ENCODE measurements at regions not wholly inside any gene's neighbourhood (a gene's known extent, or its start where the extent isn't known, plus 50 kb on each side); places are given as distances from the start of the nearest gene placed in this dataset.

DNA sequence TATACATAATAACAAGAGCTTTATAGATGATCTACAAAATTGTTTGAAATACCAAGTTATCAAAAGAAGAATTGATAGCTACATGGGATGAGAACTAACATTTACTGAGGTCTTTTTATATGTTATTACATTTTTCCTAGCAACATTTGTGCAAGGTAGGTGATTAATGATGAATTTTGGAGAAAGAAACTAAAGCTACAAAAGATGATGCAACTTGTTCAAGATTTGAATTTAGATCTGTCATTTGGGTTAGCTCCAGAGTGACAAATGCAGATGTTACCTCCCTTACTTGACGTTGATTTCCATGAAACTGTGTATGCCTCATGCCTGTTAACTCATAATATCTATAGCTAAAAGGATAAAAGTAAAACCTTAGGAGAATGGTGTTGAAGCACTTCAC lies 84.5 kb upstream of the EYA4 start:
- TF ChIP-seq, protein P1, sequence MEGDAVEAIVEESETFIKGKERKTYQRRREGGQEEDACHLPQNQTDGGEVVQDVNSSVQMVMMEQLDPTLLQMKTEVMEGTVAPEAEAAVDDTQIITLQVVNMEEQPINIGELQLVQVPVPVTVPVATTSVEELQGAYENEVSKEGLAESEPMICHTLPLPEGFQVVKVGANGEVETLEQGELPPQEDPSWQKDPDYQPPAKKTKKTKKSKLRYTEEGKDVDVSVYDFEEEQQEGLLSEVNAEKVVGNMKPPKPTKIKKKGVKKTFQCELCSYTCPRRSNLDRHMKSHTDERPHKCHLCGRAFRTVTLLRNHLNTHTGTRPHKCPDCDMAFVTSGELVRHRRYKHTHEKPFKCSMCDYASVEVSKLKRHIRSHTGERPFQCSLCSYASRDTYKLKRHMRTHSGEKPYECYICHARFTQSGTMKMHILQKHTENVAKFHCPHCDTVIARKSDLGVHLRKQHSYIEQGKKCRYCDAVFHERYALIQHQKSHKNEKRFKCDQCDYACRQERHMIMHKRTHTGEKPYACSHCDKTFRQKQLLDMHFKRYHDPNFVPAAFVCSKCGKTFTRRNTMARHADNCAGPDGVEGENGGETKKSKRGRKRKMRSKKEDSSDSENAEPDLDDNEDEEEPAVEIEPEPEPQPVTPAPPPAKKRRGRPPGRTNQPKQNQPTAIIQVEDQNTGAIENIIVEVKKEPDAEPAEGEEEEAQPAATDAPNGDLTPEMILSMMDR (IDR thresholded peaks at IDR 0.05; ENCODE audit: unreplicated experiment in 3 of 3): no peak
- no peaks in the 10 kb centered on the region for H3K27me3 Mint-ChIP-seq (ENCODE audit: low read depth)
- H3K4me1 Mint-ChIP-seq: peaks cover 36% of the 10 kb centered on the region
- H3K36me3 Mint-ChIP-seq (ENCODE audit: low read depth): peaks cover 4% of the 10 kb centered on the region
- H3K4me3 Mint-ChIP-seq: no peak overlapping the region
- peak overlapping the region in 1 of 3 experiments; percentile 87 for H3K27ac Mint-ChIP-seq
- H3K9me3 Mint-ChIP-seq: peaks cover 24% of the 10 kb centered on the region

DNA sequence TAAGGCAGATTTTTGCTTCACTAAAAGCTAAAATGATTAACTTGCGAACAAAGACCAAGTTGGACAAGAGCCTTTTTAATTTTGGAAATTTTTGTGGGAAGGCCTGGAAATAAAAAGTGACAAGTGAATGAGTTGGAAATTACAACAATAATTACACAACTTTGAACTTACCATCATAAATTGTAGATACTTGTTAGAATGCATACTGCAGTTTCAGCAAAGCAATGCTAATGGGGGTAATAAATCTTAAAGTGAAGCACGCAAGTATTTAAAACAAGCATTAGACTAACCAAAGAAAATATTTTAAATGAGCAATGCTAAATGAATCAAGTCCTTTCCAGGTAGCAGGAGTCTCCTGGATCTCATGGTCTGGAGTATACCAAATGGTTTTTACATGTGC lies 83.2 kb upstream of the EYA4 start:
- Mint-ChIP-seq H3K4me3 (no peak overlapping the region), H3K27me3 (ENCODE audit: low read depth) (no peaks in the 10 kb centered on the region), H3K27ac (peak overlapping the region; percentile 56 to 92 (median 87)), H3K4me1 (peaks cover 36% of the 10 kb centered on the region), H3K9me3 (peaks cover 12% of the 10 kb centered on the region), H3K36me3 (ENCODE audit: low read depth) (peaks cover 4% of the 10 kb centered on the region)
- TF ChIP-seq, protein P1 (IDR thresholded peaks at IDR 0.05; ENCODE audit: unreplicated experiment in 3 of 3): no peak

DNA sequence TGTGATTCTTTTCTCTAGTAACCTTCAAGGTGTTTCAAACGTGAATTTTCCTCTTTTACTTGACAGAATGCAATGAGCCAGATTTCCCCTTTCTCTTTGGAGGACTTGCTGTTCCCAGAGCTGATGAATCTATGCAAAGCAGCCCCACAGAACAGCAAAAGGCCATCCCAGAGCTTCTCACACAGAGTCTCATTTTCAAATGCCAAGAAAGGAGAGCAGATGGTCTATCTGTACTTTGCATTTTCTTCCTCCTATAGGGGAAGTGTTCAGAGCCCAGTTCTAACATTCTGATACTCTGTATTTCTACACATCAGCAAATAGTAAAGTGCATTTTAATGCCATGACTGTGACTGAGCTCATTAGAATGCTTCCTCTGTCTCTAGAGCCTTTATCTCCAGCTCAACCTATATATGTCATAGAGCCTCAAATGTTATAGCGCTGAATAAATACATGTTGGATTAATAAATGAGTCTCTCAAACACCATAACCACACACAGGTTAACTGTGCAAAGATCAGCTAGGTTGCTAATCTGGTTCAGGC lies 81.8 kb upstream of the EYA4 start:
- H3K9me3 Mint-ChIP-seq: peaks cover 3% of the 10 kb centered on the region
- peaks cover 36% of the 10 kb centered on the region for H3K4me1 Mint-ChIP-seq
- peaks cover 4% of the 10 kb centered on the region for H3K36me3 Mint-ChIP-seq (ENCODE audit: low read depth)
- H3K27ac Mint-ChIP-seq: peak overlapping the region; percentile 1 to 17 (median 6)
- TF ChIP-seq, protein P1 (IDR thresholded peaks at IDR 0.05; ENCODE audit: unreplicated experiment in 3 of 3): no peak
- no peak overlapping the region for H3K4me3 Mint-ChIP-seq
- no peaks in the 10 kb centered on the region for H3K27me3 Mint-ChIP-seq (ENCODE audit: low read depth)

DNA sequence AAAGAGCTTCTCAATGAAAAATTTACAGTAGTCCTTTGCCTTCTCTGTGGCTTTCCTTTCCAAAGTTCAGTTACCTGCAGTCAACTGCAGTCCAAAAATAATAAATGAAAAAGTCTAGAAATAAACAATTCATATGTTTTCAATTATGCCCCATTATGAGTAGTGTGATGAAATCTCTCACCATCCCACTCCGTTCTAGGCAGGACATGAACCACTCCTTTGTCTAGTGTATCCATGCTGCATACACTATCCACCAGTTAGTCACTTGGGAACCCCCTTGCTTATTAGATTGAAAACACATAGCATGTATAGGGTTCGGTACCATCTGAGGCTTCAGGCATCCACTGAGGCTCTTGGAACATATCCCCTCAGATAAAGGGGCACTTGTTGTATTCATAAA lies 80.6 kb upstream of the EYA4 start:
- no peaks in the 10 kb centered on the region for H3K27me3 Mint-ChIP-seq (ENCODE audit: low read depth)
- TF ChIP-seq, protein P1 (IDR thresholded peaks at IDR 0.05; ENCODE audit: unreplicated experiment in 3 of 3): no peak

DNA sequence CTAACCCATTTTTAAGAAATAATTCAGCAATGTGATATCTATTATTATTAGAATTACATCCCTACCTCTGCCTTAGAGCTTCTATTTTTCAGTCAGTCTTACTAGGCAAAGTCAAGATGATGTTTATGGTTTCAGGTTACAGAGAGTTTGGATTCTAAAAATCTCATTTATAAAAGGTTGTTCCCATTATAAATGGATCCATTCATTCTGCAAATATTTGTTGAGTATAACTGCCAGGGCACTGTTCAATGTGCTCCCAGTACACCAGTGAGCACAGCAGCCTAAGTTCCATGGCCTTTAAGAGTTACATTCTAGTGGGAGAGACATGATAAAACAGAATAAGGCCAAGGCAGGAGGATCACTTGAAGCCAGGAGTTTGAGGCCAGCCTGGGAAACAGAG lies 75.9 kb upstream of the EYA4 start:
- TF ChIP-seq, protein P1 (IDR thresholded peaks at IDR 0.05; ENCODE audit: unreplicated experiment in 3 of 3): no peak
- Mint-ChIP-seq H3K4me1 (peaks cover 5% of the 10 kb centered on the region), H3K36me3 (ENCODE audit: low read depth) (no peaks in the 10 kb centered on the region), H3K9me3 (no peaks in the 10 kb centered on the region), H3K27ac (no peak overlapping the region), H3K4me3 (no peak overlapping the region), H3K27me3 (ENCODE audit: low read depth) (no peaks in the 10 kb centered on the region)

More for the DNA sequence above, 80.6 kb upstream of the EYA4 start:
- H3K27ac Mint-ChIP-seq: no peak overlapping the region
- H3K36me3 Mint-ChIP-seq (ENCODE audit: low read depth): peaks cover 4% of the 10 kb centered on the region
- peaks cover 36% of the 10 kb centered on the region for H3K4me1 Mint-ChIP-seq
- no peak overlapping the region for H3K4me3 Mint-ChIP-seq
- peaks cover 3% of the 10 kb centered on the region for H3K9me3 Mint-ChIP-seq

DNA sequence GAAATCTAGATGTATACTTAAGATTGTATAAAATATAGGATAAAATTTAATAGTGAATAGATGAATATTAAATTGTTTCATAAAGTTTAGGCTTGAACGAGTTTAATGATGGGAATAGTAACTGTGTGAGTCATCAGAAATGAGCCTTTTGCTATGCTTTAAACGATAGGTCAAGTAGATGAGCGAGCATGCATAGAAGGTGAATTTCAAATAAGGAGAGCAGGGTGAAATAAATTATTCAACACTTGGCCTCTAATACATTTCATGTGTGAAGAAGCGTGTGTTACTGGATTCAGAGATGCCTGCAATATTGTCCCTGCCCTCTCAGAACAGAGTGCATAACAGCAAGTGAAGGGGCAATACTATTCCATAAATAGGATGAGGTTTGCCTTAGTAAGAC lies 74.4 kb upstream of the EYA4 start:
- peaks cover 5% of the 10 kb centered on the region for H3K4me1 Mint-ChIP-seq
- no peak overlapping the region for H3K4me3 Mint-ChIP-seq
- no peak overlapping the region for H3K27ac Mint-ChIP-seq
- no peaks in the 10 kb centered on the region for H3K27me3 Mint-ChIP-seq (ENCODE audit: low read depth)
- no peaks in the 10 kb centered on the region for H3K36me3 Mint-ChIP-seq (ENCODE audit: low read depth)
- no peaks in the 10 kb centered on the region for H3K9me3 Mint-ChIP-seq
- TF ChIP-seq, protein P1 (IDR thresholded peaks at IDR 0.05; ENCODE audit: unreplicated experiment in 3 of 3): no peak
